HepG2 (cell line): ENCODE measurements at regions not wholly inside any gene's neighbourhood (a gene's known extent, or its start where the extent isn't known, plus 50 kb on each side); places are given as distances from the start of the nearest gene placed in this dataset.

Experiments
- HDAC2 ChIP-seq: sonication (generic); formaldehyde crosslinking; IDR thresholded peaks from 2 replicates; pipeline ENCODE4 v1.4.0; 2020; ENCODE audit warnings: missing genetic modification reagents
- HNRNPK ChIP-seq: fragments of 200-400 bp; formaldehyde crosslinking; IDR thresholded peaks from 2 replicates; pipeline ENCODE4 v1.6.1; 2018; ENCODE audit warnings: low read length, low read depth, moderate library complexity, mild to moderate bottlenecking; ENCODE audit not compliant: poor library complexity, severe bottlenecking
- MAFK ChIP-seq, 2 experiments: IDR thresholded peaks in 1 of 2; conservative IDR thresholded peaks in 1 of 2; 2 replicates each; pipeline ENCODE4 v1.6.1; 2011; ENCODE audit warnings: improper control_type of control experiment in 2 of 2, low read length in 2 of 2
- POLR2A ChIP-seq, 2 experiments: IDR thresholded peaks; 2 replicates each; pipeline ENCODE4 v1.6.1; 2011; ENCODE audit warnings: low read depth in 2 of 2, low read length in 2 of 2, mild to moderate bottlenecking in 1 of 2, moderate library complexity in 1 of 2; ENCODE audit not compliant: insufficient read depth in 1 of 2
- SIN3B ChIP-seq: fragments of 150-350 bp; IDR thresholded peaks from 2 replicates; pipeline ENCODE4 v1.6.1; 2014; ENCODE audit warnings: low read length
- TF ChIP-seq, protein P1 (sequence below): sonication (generic); formaldehyde crosslinking; IDR thresholded peaks from 2 replicates; pipeline ENCODE4 v1.5.0; 2020; ENCODE audit warnings: mild to moderate bottlenecking, missing genetic modification reagents, moderate library complexity
- TF ChIP-seq, protein P2 (sequence below): sonication (generic); formaldehyde crosslinking; IDR thresholded peaks from 2 replicates; pipeline ENCODE4 v1.4.0; 2020; ENCODE audit warnings: missing genetic modification reagents
- TF ChIP-seq, protein P3 (sequence below): sonication (generic); formaldehyde crosslinking; IDR thresholded peaks from 2 replicates; pipeline ENCODE4 v1.4.0; 2020; ENCODE audit warnings: missing genetic modification reagents
- TF ChIP-seq, protein P4 (sequence below): sonication (generic); formaldehyde crosslinking; IDR thresholded peaks from 2 replicates; pipeline ENCODE4 v1.8.1; 2023; ENCODE audit warnings: mild to moderate bottlenecking, missing genetic modification reagents
- TF ChIP-seq, protein P5 (sequence below): sonication (generic); formaldehyde crosslinking; IDR thresholded peaks from 2 replicates; pipeline ENCODE4 v1.5.0; 2020; ENCODE audit warnings: missing genetic modification reagents, mild to moderate bottlenecking, borderline replicate concordance

DNA sequence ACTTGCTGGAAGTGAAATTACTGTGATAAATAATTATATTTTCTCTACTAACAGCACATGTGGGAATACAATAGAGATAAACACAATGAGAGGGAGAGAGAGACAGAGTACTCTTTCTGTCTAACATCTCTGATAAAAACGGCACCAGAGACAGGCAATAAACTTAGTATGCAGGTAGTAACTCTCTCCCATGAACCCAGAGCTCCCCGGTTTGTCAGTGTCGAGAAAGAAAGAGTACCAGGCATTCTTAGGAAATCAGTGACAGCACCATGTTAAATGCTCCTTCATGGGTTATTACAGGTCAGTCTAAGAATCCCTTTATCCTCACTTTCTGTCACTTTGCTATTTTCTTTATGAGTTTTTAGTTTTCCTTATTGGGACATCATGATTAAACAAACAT is 110.7 kb upstream of the EPHA3 start:
- TF ChIP-seq, protein P1, sequence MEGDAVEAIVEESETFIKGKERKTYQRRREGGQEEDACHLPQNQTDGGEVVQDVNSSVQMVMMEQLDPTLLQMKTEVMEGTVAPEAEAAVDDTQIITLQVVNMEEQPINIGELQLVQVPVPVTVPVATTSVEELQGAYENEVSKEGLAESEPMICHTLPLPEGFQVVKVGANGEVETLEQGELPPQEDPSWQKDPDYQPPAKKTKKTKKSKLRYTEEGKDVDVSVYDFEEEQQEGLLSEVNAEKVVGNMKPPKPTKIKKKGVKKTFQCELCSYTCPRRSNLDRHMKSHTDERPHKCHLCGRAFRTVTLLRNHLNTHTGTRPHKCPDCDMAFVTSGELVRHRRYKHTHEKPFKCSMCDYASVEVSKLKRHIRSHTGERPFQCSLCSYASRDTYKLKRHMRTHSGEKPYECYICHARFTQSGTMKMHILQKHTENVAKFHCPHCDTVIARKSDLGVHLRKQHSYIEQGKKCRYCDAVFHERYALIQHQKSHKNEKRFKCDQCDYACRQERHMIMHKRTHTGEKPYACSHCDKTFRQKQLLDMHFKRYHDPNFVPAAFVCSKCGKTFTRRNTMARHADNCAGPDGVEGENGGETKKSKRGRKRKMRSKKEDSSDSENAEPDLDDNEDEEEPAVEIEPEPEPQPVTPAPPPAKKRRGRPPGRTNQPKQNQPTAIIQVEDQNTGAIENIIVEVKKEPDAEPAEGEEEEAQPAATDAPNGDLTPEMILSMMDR (CRISPR knock-in tag): no peak
- TF ChIP-seq, protein P2, sequence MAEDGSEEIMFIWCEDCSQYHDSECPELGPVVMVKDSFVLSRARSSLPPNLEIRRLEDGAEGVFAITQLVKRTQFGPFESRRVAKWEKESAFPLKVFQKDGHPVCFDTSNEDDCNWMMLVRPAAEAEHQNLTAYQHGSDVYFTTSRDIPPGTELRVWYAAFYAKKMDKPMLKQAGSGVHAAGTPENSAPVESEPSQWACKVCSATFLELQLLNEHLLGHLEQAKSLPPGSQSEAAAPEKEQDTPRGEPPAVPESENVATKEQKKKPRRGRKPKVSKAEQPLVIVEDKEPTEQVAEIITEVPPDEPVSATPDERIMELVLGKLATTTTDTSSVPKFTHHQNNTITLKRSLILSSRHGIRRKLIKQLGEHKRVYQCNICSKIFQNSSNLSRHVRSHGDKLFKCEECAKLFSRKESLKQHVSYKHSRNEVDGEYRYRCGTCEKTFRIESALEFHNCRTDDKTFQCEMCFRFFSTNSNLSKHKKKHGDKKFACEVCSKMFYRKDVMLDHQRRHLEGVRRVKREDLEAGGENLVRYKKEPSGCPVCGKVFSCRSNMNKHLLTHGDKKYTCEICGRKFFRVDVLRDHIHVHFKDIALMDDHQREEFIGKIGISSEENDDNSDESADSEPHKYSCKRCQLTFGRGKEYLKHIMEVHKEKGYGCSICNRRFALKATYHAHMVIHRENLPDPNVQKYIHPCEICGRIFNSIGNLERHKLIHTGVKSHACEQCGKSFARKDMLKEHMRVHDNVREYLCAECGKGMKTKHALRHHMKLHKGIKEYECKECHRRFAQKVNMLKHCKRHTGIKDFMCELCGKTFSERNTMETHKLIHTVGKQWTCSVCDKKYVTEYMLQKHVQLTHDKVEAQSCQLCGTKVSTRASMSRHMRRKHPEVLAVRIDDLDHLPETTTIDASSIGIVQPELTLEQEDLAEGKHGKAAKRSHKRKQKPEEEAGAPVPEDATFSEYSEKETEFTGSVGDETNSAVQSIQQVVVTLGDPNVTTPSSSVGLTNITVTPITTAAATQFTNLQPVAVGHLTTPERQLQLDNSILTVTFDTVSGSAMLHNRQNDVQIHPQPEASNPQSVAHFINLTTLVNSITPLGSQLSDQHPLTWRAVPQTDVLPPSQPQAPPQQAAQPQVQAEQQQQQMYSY: no peak
- no peak for TF ChIP-seq HDAC2
- no peak for TF ChIP-seq HNRNPK
- TF ChIP-seq SIN3B: no peak
- TF ChIP-seq, protein P3, sequence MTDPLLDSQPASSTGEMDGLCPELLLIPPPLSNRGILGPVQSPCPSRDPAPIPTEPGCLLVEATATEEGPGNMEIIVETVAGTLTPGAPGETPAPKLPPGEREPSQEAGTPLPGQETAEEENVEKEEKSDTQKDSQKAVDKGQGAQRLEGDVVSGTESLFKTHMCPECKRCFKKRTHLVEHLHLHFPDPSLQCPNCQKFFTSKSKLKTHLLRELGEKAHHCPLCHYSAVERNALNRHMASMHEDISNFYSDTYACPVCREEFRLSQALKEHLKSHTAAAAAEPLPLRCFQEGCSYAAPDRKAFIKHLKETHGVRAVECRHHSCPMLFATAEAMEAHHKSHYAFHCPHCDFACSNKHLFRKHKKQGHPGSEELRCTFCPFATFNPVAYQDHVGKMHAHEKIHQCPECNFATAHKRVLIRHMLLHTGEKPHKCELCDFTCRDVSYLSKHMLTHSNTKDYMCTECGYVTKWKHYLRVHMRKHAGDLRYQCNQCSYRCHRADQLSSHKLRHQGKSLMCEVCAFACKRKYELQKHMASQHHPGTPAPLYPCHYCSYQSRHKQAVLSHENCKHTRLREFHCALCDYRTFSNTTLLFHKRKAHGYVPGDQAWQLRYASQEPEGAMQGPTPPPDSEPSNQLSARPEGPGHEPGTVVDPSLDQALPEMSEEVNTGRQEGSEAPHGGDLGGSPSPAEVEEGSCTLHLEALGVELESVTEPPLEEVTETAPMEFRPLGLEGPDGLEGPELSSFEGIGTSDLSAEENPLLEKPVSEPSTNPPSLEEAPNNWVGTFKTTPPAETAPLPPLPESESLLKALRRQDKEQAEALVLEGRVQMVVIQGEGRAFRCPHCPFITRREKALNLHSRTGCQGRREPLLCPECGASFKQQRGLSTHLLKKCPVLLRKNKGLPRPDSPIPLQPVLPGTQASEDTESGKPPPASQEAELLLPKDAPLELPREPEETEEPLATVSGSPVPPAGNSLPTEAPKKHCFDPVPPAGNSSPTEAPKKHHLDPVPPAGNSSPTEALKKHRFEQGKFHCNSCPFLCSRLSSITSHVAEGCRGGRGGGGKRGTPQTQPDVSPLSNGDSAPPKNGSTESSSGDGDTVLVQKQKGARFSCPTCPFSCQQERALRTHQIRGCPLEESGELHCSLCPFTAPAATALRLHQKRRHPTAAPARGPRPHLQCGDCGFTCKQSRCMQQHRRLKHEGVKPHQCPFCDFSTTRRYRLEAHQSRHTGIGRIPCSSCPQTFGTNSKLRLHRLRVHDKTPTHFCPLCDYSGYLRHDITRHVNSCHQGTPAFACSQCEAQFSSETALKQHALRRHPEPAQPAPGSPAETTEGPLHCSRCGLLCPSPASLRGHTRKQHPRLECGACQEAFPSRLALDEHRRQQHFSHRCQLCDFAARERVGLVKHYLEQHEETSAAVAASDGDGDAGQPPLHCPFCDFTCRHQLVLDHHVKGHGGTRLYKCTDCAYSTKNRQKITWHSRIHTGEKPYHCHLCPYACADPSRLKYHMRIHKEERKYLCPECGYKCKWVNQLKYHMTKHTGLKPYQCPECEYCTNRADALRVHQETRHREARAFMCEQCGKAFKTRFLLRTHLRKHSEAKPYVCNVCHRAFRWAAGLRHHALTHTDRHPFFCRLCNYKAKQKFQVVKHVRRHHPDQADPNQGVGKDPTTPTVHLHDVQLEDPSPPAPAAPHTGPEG (CRISPR knock-in tag): no peak
- no peak for TF ChIP-seq MAFK (conservative IDR thresholded peaks at IDR 0.05 in 1 of 2, IDR thresholded peaks at IDR 0.05 in 1 of 2; ENCODE audit: low read length in 2 of 2)
- TF ChIP-seq, protein P4, sequence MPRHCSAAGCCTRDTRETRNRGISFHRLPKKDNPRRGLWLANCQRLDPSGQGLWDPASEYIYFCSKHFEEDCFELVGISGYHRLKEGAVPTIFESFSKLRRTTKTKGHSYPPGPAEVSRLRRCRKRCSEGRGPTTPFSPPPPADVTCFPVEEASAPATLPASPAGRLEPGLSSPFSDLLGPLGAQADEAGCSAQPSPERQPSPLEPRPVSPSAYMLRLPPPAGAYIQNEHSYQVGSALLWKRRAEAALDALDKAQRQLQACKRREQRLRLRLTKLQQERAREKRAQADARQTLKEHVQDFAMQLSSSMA: no peak
- no peak for TF ChIP-seq POLR2A (IDR thresholded peaks at IDR 0.05; ENCODE audit: insufficient read depth in 1 of 2, low read depth in 2 of 2, low read length in 2 of 2)
- TF ChIP-seq, protein P5, sequence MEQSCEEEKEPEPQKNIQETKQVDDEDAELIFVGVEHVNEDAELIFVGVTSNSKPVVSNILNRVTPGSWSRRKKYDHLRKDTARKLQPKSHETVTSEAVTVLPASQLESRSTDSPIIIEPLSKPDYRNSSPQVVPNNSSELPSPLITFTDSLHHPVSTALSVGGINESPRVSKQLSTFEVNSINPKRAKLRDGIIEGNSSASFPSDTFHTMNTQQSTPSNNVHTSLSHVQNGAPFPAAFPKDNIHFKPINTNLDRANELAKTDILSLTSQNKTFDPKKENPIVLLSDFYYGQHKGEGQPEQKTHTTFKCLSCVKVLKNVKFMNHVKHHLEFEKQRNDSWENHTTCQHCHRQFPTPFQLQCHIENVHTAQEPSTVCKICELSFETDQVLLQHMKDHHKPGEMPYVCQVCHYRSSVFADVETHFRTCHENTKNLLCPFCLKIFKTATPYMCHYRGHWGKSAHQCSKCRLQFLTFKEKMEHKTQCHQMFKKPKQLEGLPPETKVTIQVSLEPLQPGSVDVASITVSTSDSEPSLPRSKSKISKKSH (CRISPR knock-in tag): no peak
